Stimulated activated naive CD8-positive, alpha-beta T cell treated with anti-CD3 and anti-CD28 coated beads, Interleukin-15, amount 100 ng/mL, for 72 hours (primary cell): ENCODE measurements at regions not wholly inside any gene's neighbourhood (a gene's known extent, or its start where the extent isn't known, plus 50 kb on each side); places are given as distances from the start of the nearest gene placed in this dataset.
"Not testable (repeated sequence)": the region's sequence is repeated elsewhere in the genome, so short reads cannot be mapped to it uniquely, and the experiment has no call there.

ENCODE experiments used
- ATAC-seq: fragments of 150-1000 bp; cut with Tn5 transposase; 2 replicates; pipeline ENCODE4 v1.10.0; 2021; ENCODE audit warnings: mild to moderate bottlenecking, moderate library complexity
- DNase-seq, 2 donors: peaks; one replicate each; pipeline ENCODE4 v3.0.0; 2021 to 2022
- H3K27ac Mint-ChIP-seq, 2 donors: one replicate each; pipeline ENCODE4 v1.8.0; 2022; ENCODE audit warnings: mild to moderate bottlenecking in 2 of 2, mixed read lengths in 2 of 2, moderate library complexity in 2 of 2
- H3K27me3 Mint-ChIP-seq: one replicate; pipeline ENCODE4 v1.8.0; 2022; ENCODE audit warnings: mixed read lengths
- H3K4me1 Mint-ChIP-seq: one replicate; pipeline ENCODE4 v1.8.0; 2022; ENCODE audit warnings: mild to moderate bottlenecking, mixed read lengths
- H3K4me3 Mint-ChIP-seq, 2 donors: one replicate each; pipeline ENCODE4 v1.8.0; 2022; ENCODE audit warnings: mild to moderate bottlenecking in 2 of 2, mixed read lengths in 2 of 2, moderate library complexity in 1 of 2
- H3K9me3 Mint-ChIP-seq, 2 donors: one replicate each; pipeline ENCODE4 v1.8.0; 2022; ENCODE audit warnings: mixed read lengths in 2 of 2

DNA sequence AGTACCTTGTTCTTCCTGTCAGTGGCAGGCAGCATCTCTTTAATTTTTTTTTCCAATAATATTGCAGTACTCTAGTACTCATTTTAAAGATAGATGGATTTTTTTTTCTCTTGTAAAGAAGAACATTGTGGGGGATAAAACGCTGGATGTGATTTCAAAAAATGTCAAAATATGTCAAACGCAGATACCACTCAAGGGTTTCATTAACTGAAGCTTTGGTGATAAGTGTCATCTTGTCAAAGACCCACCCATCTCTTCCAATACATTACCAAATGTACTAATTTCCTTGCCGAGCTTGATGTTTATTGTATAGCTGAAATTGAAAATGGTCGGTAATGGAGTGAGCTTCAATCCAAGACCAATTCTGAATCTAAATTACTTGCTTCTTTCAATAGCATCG is 332.4 kb upstream of the SOX2 start:
- H3K27me3 Mint-ChIP-seq, result no peaks in the 10 kb centered on the region
- no peak overlapping the region for H3K27ac Mint-ChIP-seq
- H3K4me1 Mint-ChIP-seq, result no peaks in the 10 kb centered on the region
- DNase-seq, result no peak
- H3K9me3 Mint-ChIP-seq, result peaks cover 5 to 13% of the 10 kb centered on the region in 2 donors
- H3K4me3 Mint-ChIP-seq, result no peak overlapping the region
- ATAC-seq, result no peak

- Mint-ChIP-seq H3K9me3 (no peaks in the 10 kb centered on the region), H3K27ac (no peak overlapping the region), H3K4me3 (no peak overlapping the region), H3K27me3 (no peaks in the 10 kb centered on the region), H3K4me1 (no peaks in the 10 kb centered on the region)
- DNase-seq, result no peak
- ATAC-seq, result no peak
These were observed 342.1 kb upstream of the SOX2 start for GRCh38 chr3:181369637-181370036.

GRCh38 chr3:181363231-181363630 is 348.5 kb upstream of the SOX2 start:
- no peak for DNase-seq
- peaks cover 8 to 30% of the 10 kb centered on the region in 2 donors for H3K9me3 Mint-ChIP-seq
- H3K4me3 Mint-ChIP-seq, result no peak overlapping the region
- H3K27me3 Mint-ChIP-seq, result no peaks in the 10 kb centered on the region
- no peak overlapping the region for H3K27ac Mint-ChIP-seq
- no peaks in the 10 kb centered on the region for H3K4me1 Mint-ChIP-seq
- ATAC-seq, result no peak

DNA sequence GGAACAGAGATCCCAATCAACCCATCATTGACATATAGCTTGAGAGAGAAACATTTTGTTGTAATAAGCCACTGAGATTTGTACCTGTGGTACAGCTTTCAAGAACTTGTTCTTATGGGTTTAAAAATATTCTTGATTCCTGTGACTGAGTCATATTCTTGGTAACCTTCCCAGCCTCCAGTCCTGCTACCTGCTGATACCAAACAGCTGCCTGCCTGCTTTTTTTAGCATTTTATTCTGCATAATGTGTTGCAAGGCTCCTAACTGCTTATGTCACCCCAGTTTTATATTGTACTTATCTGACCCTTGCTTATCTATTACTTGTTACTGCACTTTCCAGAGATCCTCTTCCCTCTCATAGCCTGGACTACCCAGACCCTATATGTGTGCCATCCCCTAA is 349.3 kb upstream of the SOX2 start:
- H3K27me3 Mint-ChIP-seq, result no peaks in the 10 kb centered on the region
- no peak for ATAC-seq
- no peak overlapping the region for H3K4me3 Mint-ChIP-seq
- DNase-seq, result no peak
- peaks cover 8 to 30% of the 10 kb centered on the region in 2 donors for H3K9me3 Mint-ChIP-seq
- no peaks in the 10 kb centered on the region for H3K4me1 Mint-ChIP-seq
- no peak overlapping the region for H3K27ac Mint-ChIP-seq

DNA sequence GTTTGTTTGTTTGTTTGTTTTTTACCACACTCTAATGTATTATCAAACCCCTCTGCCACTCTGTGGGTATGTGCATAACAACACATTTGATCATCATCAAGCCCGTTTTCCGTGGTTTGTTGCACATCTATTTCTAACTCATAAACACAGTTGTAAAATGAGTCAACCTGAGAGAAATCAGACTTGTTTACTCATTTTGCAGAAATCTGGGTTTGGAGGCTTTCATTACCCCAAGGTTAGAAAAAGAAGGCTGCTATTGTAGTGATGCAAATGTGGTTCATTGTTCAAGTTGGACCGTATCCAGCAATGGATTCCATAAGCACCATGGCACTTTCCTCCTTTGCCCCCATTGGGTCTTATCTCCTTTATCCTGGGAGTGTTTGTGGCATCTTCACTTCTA is 353.2 kb upstream of the SOX2 start:
- no peak overlapping the region for H3K27ac Mint-ChIP-seq
- DNase-seq, result no peak
- H3K9me3 Mint-ChIP-seq, result peaks cover 4 to 25% of the 10 kb centered on the region in 2 donors
- H3K27me3 Mint-ChIP-seq, result no peaks in the 10 kb centered on the region
- ATAC-seq, result no peak
- no peaks in the 10 kb centered on the region for H3K4me1 Mint-ChIP-seq
- H3K4me3 Mint-ChIP-seq, result no peak overlapping the region

- ATAC-seq, result no peak
- Mint-ChIP-seq H3K9me3 (peaks cover 4 to 25% of the 10 kb centered on the region in 2 donors), H3K27me3 (no peaks in the 10 kb centered on the region), H3K27ac (no peak overlapping the region), H3K4me3 (no peak overlapping the region), H3K4me1 (no peaks in the 10 kb centered on the region)
- no peak for DNase-seq
These were observed 353.7 kb upstream of the SOX2 start for GRCh38 chr3:181358060-181358459.

DNA sequence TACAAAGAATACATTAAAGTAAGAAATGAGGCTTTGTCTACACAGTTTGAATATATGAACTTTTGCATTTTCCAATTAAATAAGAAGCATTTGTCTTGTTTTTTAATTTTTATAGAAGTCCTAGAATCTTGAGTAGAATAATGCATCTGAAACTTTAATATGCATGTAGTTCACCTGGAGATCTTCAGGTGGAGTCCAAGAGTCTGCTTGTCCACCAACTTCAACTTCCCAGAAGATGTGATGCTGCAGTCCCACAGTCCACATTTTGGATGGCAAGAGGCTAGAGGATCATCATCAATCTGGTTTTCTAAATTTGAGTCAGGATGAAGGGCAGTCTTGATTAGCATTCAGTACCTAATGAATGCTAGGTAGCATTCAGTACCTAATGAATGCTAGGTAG is 357.6 kb upstream of the SOX2 start:
- ATAC-seq, result no peak
- H3K27me3 Mint-ChIP-seq, result no peaks in the 10 kb centered on the region

GRCh38 chr3:181344331-181344730 is 354.8 kb upstream of the DNAJC19 start:
- H3K27me3 Mint-ChIP-seq, result no peaks in the 10 kb centered on the region
- H3K4me1 Mint-ChIP-seq, result no peaks in the 10 kb centered on the region
- no peak for DNase-seq
- H3K4me3 Mint-ChIP-seq, result no peak overlapping the region
- H3K27ac Mint-ChIP-seq, result no peak overlapping the region
- no peak for ATAC-seq
- H3K9me3 Mint-ChIP-seq, result peaks cover 0 to 4% of the 10 kb centered on the region in 2 donors

More for the DNA sequence above, 357.6 kb upstream of the SOX2 start:
- Mint-ChIP-seq H3K4me1 (no peaks in the 10 kb centered on the region), H3K4me3 (no peak overlapping the region), H3K9me3 (peaks cover 0 to 2% of the 10 kb centered on the region in 2 donors), H3K27ac (no peak overlapping the region)
- DNase-seq, result no peak

GRCh38 chr3:181336597-181336996 is 347.1 kb upstream of the DNAJC19 start:
- Mint-ChIP-seq H3K9me3 (no peaks in the 10 kb centered on the region), H3K27ac (no peak overlapping the region), H3K27me3 (no peaks in the 10 kb centered on the region), H3K4me1 (no peaks in the 10 kb centered on the region), H3K4me3 (no peak overlapping the region)
- DNase-seq, result no peak
- no peak for ATAC-seq

GRCh38 chr3:181333394-181333793 is 343.9 kb upstream of the DNAJC19 start:
- ATAC-seq (no peak), DNase-seq (no peak)
- Mint-ChIP-seq H3K4me3 (no peak overlapping the region), H3K27ac (no peak overlapping the region), H3K27me3 (no peaks in the 10 kb centered on the region), H3K9me3 (no peaks in the 10 kb centered on the region), H3K4me1 (no peaks in the 10 kb centered on the region)

DNA sequence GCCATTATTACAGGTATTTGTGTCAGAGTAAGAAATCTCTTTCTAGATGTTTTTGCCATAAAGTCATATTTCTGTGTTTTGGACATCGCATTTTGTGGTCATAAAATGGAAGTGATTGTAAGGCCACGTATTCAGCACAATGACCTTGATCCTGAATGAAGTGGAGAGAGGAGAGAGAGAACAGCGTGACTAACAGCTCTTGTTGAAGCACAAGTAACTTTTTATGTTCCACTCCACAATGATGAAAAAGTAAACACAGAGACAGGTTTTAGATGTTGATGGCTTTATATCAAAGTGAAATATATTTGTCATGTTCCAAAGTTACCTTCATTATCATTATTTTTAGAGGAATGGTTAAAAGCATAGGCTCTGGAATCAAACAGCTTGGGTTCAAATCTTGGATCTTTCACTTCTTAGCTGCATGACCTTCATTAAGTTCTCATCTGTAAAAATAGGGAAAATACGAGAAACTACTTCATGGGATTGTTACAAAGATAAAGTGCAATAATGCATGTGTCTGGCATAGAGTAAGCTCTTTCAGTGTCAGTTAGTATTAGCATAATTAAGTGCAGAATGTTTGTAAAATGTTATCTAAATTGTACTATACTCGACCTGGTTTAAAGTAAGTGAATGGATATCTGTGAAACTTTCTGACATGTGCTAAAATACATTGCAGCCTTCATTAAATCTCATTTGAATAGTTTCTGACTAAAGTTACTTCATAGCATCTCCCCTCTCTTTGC is 341.5 kb upstream of the DNAJC19 start:
- Mint-ChIP-seq H3K27me3 (no peaks in the 10 kb centered on the region), H3K4me1 (no peaks in the 10 kb centered on the region), H3K4me3 (no peak overlapping the region), H3K9me3 (no peaks in the 10 kb centered on the region), H3K27ac (peak overlapping the region in 1 of 2 donors; percentile 20)
- no peak for DNase-seq
- ATAC-seq, result no peak

- no peak for DNase-seq
- Mint-ChIP-seq H3K27ac (no peak overlapping the region), H3K4me3 (no peak overlapping the region), H3K27me3 (no peaks in the 10 kb centered on the region), H3K4me1 (no peaks in the 10 kb centered on the region), H3K9me3 (no peaks in the 10 kb centered on the region)
- ATAC-seq, result no peak
These were observed 340.7 kb upstream of the DNAJC19 start for GRCh38 chr3:181330257-181330656.

DNA sequence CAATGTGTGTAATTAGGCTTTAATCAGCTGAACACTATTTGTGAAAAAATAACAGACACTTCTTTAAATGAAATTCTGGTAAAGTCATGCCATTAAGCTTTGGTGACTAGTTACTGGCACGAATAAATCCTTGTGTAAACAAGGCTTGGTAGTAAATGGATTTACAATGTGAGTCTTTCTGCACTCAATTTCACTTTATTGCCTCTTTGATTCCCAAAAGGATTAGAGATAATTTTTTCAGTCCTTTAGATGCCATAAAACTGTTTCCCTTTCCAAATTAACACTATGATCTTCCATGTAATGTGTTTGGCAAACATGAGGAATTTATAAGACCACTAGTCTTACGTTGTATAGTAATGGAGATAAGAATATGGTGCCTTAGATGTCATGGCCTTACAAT is 339.5 kb upstream of the DNAJC19 start:
- Mint-ChIP-seq H3K4me1 (no peaks in the 10 kb centered on the region), H3K27ac (no peak overlapping the region), H3K27me3 (peaks cover 7% of the 10 kb centered on the region), H3K9me3 (no peaks in the 10 kb centered on the region), H3K4me3 (no peak overlapping the region)
- ATAC-seq, result no peak
- no peak for DNase-seq

DNA sequence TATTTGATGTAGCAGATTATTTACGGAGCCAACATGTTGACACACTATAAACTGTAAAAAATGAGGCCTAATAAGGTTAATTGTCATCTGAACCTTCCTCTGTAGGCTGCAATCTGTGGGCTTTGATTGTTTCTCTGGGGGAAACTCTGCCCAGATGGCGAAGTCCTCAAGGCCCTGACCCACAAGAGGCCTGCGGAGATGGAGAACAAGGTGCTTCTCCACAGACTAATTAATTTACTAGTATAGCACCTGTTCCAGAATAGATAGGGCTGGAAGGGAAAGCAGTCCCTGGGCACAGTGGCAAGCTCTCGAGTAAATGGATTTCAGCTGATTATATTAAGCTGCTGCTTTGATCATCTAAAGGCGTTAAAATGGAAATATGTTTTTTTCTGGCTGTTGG is 338.8 kb upstream of the DNAJC19 start:
- Mint-ChIP-seq H3K4me1 (no peaks in the 10 kb centered on the region), H3K9me3 (peaks cover 0 to 5% of the 10 kb centered on the region in 2 donors), H3K27ac (no peak overlapping the region), H3K27me3 (peaks cover 13% of the 10 kb centered on the region), H3K4me3 (no peak overlapping the region)
- no peak for ATAC-seq
- DNase-seq, result no peak

GRCh38 chr3:181327349-181327748 is 337.8 kb upstream of the DNAJC19 start:
- peaks cover 8 to 9% of the 10 kb centered on the region in 2 donors for H3K9me3 Mint-ChIP-seq
- ATAC-seq, result no peak
- no peak overlapping the region for H3K4me3 Mint-ChIP-seq
- H3K4me1 Mint-ChIP-seq, result no peaks in the 10 kb centered on the region
- H3K27me3 Mint-ChIP-seq, result peaks cover 13% of the 10 kb centered on the region
- no peak for DNase-seq
- no peak overlapping the region for H3K27ac Mint-ChIP-seq

DNA sequence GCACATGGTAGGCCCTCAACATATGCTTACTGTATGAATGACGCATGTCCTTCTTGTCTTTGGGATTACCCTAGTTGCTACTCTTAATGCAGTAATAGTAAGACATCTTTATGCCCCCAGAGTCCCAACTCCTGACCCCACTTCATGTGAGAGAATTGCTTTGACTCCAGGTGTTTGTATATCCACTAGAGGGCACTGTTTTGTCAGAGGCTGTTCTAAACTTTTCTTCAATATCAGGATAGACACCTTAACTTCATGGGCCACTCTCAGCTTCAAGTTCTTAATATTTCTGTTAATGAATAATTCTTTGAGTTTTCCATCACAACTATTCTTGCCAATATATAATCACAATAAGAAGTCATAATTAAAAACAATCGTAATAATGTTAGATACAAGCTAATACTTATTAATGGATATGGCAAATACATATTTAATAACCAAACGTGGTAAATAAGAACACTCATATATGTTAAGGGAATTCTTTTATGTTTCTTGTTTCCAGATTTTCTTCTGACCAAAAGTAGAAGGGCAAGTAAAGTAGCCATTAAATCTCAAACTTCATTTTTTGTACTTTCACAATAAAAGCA is 337.2 kb upstream of the DNAJC19 start:
- H3K4me3 Mint-ChIP-seq, result no peak overlapping the region
- no peak for ATAC-seq
- H3K9me3 Mint-ChIP-seq, result peaks cover 11 to 15% of the 10 kb centered on the region in 2 donors
- DNase-seq, result no peak
- H3K27ac Mint-ChIP-seq, result peak overlapping the region in 1 of 2 donors; percentile 67
- H3K4me1 Mint-ChIP-seq, result no peaks in the 10 kb centered on the region
- H3K27me3 Mint-ChIP-seq, result peaks cover 13% of the 10 kb centered on the region

DNA sequence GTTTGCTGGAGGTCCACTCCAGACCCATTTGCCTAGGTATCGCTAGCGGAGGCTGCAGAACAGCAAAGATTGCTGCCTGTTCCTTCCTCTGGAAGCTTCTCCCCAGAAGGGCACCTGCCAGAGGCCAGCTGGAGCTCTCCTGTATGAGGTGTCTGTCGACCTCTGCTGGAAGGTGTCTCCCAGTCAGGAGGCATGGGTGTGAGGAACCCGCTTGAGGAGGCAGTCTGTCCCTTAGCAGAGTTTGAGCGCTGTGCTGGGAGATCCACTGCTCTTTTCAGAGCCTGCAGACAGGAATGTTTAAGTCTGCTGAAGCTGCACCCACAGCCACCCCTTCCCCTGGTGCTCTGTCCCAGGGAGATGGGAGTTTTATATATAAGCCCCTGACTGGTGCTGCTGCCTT is 335.0 kb upstream of the DNAJC19 start:
- ATAC-seq, DNase-seq, H3K4me1 Mint-ChIP-seq, H3K4me3 Mint-ChIP-seq, H3K27ac Mint-ChIP-seq: not testable (repeated sequence)
- Mint-ChIP-seq H3K9me3 (peaks cover 11 to 23% of the 10 kb centered on the region in 2 donors), H3K27me3 (peaks cover 13% of the 10 kb centered on the region)
